HepG2 (cell line): ENCODE measurements at regions not wholly inside any gene's neighbourhood (a gene's known extent, or its start where the extent isn't known, plus 50 kb on each side); places are given as distances from the start of the nearest gene placed in this dataset.

Source experiments
- ARNTL ChIP-seq: sonication (generic); formaldehyde crosslinking; IDR thresholded peaks from 2 replicates; pipeline ENCODE4 v1.4.0; 2020; ENCODE audit warnings: mild to moderate bottlenecking, missing genetic modification reagents
- ATF7 ChIP-seq, 2 experiments: fragments of 450-650 bp in 1 of 2; sonication (generic) in 1 of 2; formaldehyde crosslinking in 1 of 2; IDR thresholded peaks; 2 replicates each; pipeline versions ENCODE4 v1.4.0 to v1.6.1; 2016 to 2020; ENCODE audit warnings: antibody characterized with exemption in 1 of 2, mild to moderate bottlenecking in 1 of 2, missing genetic modification reagents in 1 of 2
- ATRX ChIP-seq: sonication (generic); formaldehyde crosslinking; IDR thresholded peaks from 2 replicates; pipeline ENCODE4 v1.4.0; 2020; ENCODE audit warnings: missing genetic modification reagents, borderline replicate concordance
- BHLHE40 ChIP-seq: IDR thresholded peaks from 2 replicates; pipeline ENCODE4 v1.6.1; 2011; ENCODE audit warnings: low read length, improper control_type of control experiment
- CTCF ChIP-seq: sonication (generic); formaldehyde crosslinking; IDR thresholded peaks from 2 replicates; pipeline ENCODE4 v1.5.0; 2020; ENCODE audit warnings: mild to moderate bottlenecking, missing genetic modification reagents, moderate library complexity
- HNF4A ChIP-seq: sonication (generic); formaldehyde crosslinking; IDR thresholded peaks from 2 replicates; pipeline ENCODE4 v1.4.0; 2020; ENCODE audit warnings: missing genetic modification reagents
- HOXA7 ChIP-seq: sonication (generic); formaldehyde crosslinking; IDR thresholded peaks from 2 replicates; pipeline ENCODE4 v1.8.1; 2022; ENCODE audit warnings: mild to moderate bottlenecking, missing genetic modification reagents, moderate library complexity
- POLR2AphosphoS5 ChIP-seq: IDR thresholded peaks from 2 replicates; pipeline ENCODE4 v1.6.1; 2012; ENCODE audit warnings: low read depth, low read length
- TBP ChIP-seq: sonication (generic); formaldehyde crosslinking; IDR thresholded peaks from 2 replicates; pipeline ENCODE4 v1.5.0; 2020; ENCODE audit warnings: missing genetic modification reagents
- ZBTB43 ChIP-seq: sonication (generic); formaldehyde crosslinking; conservative IDR thresholded peaks from 2 replicates; pipeline ENCODE4 v1.4.0; 2020; ENCODE audit warnings: missing genetic modification reagents
- ZNF225 ChIP-seq: sonication (generic); formaldehyde crosslinking; IDR thresholded peaks from 2 replicates; pipeline ENCODE4 v1.4.0; 2020; ENCODE audit warnings: mild to moderate bottlenecking, missing genetic modification reagents
- ZNF331 ChIP-seq: sonication (generic); formaldehyde crosslinking; IDR thresholded peaks from 2 replicates; pipeline ENCODE4 v1.4.0; 2020; ENCODE audit warnings: missing genetic modification reagents
- ZNF564 ChIP-seq: sonication (generic); formaldehyde crosslinking; IDR thresholded peaks from 2 replicates; pipeline ENCODE4 v1.8.1; 2023; ENCODE audit warnings: mild to moderate bottlenecking, missing genetic modification reagents

GRCh38 chr4:124948976-124949597, 236.6 kb upstream of the ANKRD50 start:
- TF ChIP-seq BHLHE40: no peak
- TF ChIP-seq ARNTL (CRISPR knock-in tag): no peak
- TF ChIP-seq TBP (CRISPR knock-in tag): no peak
- no peak for TF ChIP-seq ZNF564 (CRISPR knock-in tag)
- no peak for TF ChIP-seq ZNF225 (CRISPR knock-in tag)
- no peak for TF ChIP-seq CTCF (CRISPR knock-in tag)
- no peak for TF ChIP-seq ATRX
- no peak for TF ChIP-seq HOXA7
- no peak for TF ChIP-seq ZBTB43 (CRISPR knock-in tag)
- TF ChIP-seq POLR2AphosphoS5: no peak
- no peak for TF ChIP-seq ZNF331 (CRISPR knock-in tag)
- no peak for TF ChIP-seq HNF4A
- TF ChIP-seq ATF7 (IDR thresholded peaks at IDR 0.05): no peak
- TF ChIP-seq ATF7 (CRISPR knock-in tag; IDR thresholded peaks at IDR 0.05): no peak
